GM06990 (cell line): ENCODE measurements at regions not wholly inside any gene's neighbourhood (a gene's known extent, or its start where the extent isn't known, plus 50 kb on each side); places are given as distances from the start of the nearest gene placed in this dataset.

ENCODE experiments used
- DNase-seq: peaks from one replicate; pipeline ENCODE4 v3.0.0-alpha.2; 2011; ENCODE audit not compliant: insufficient read length; ENCODE audit errors: extremely low read depth
- H3K27me3 ChIP-seq: replicated peaks from 2 replicates; pipeline ENCODE4 v1.6.0; 2011; ENCODE audit warnings: low read length; ENCODE audit not compliant: control insufficient read depth, insufficient read depth
- H3K36me3 ChIP-seq: 2 replicates; pipeline ENCODE4 v1.5.1; 2011; ENCODE audit warnings: low read length; ENCODE audit not compliant: control insufficient read depth, insufficient read depth
- H3K4me3 ChIP-seq: replicated peaks from 2 replicates; pipeline ENCODE4 v1.5.1; 2011; ENCODE audit warnings: low read depth, mild to moderate bottlenecking, control low read depth, low read length
- CTCF ChIP-seq: IDR thresholded peaks from 2 replicates; pipeline ENCODE4 v1.5.1; 2011; ENCODE audit warnings: low read length, control low read depth, mild to moderate bottlenecking, inconsistent platforms; ENCODE audit not compliant: insufficient read depth, poor library complexity, severe bottlenecking

GRCh38 chr5:82657033-82657699, 379.0 kb upstream of the RPS23 start:
- Histone ChIP-seq H3K4me3 (no peak overlapping the region), H3K27me3 (no peaks in the 10 kb centered on the region), H3K36me3 (no peaks in the 10 kb centered on the region)
- no peak for TF ChIP-seq CTCF
- DNase-seq, result no peak

- Histone ChIP-seq H3K36me3 (no peaks in the 10 kb centered on the region), H3K27me3 (no peaks in the 10 kb centered on the region), H3K4me3 (no peak overlapping the region)
- DNase-seq, result no peak
- TF ChIP-seq CTCF, result no peak
Measured at GRCh38 chr5:82656341-82656761, 378.2 kb upstream of the RPS23 start.

- no peaks in the 10 kb centered on the region for H3K36me3 ChIP-seq
- no peak for TF ChIP-seq CTCF
- no peaks in the 10 kb centered on the region; the same call in 1 of the 2 replicates for H3K27me3 ChIP-seq
- H3K4me3 ChIP-seq, result no peak overlapping the region
- no peak for DNase-seq
Measured at GRCh38 chr5:82655078-82655477, 376.9 kb upstream of the RPS23 start.

GRCh38 chr5:82649943-82650342, 371.8 kb upstream of the RPS23 start:
- H3K27me3 ChIP-seq, result no peaks in the 10 kb centered on the region; the same call in 1 of the 2 replicates
- no peak overlapping the region for H3K4me3 ChIP-seq
- no peaks in the 10 kb centered on the region for H3K36me3 ChIP-seq
- TF ChIP-seq CTCF, result no peak
- DNase-seq, result no peak

GRCh38 chr5:82644766-82645165, 366.6 kb upstream of the RPS23 start:
- H3K27me3 ChIP-seq, result no peaks in the 10 kb centered on the region
- no peak for DNase-seq
- no peak for TF ChIP-seq CTCF
- H3K4me3 ChIP-seq, result no peak overlapping the region
- H3K36me3 ChIP-seq, result no peaks in the 10 kb centered on the region

- Histone ChIP-seq H3K4me3 (no peak overlapping the region), H3K36me3 (no peaks in the 10 kb centered on the region), H3K27me3 (no peaks in the 10 kb centered on the region)
- DNase-seq, result no peak
- TF ChIP-seq CTCF, result no peak
Measured at GRCh38 chr5:82644229-82644628, 366.1 kb upstream of the RPS23 start.
